ACHN (cell line): ENCODE measurements at regions not wholly inside any gene's neighbourhood (a gene's known extent, or its start where the extent isn't known, plus 50 kb on each side); places are given as distances from the start of the nearest gene placed in this dataset.
"Not testable (repeated sequence)": the region's sequence is repeated elsewhere in the genome, so short reads cannot be mapped to it uniquely, and the experiment has no call there.

Source experiments
- DNase-seq: peaks from one replicate; pipeline ENCODE4 v3.0.0-alpha.2; 2015
- in situ Hi-C: cut with HindIII; loops from 2 replicates; pipeline ENCODE4 v1.10.0; 2017; ENCODE audit warnings: low sequenced_read_pairs, low pct_ligation_motif_present, low pct_unique_long_range_greater_than_20kb

DNA sequence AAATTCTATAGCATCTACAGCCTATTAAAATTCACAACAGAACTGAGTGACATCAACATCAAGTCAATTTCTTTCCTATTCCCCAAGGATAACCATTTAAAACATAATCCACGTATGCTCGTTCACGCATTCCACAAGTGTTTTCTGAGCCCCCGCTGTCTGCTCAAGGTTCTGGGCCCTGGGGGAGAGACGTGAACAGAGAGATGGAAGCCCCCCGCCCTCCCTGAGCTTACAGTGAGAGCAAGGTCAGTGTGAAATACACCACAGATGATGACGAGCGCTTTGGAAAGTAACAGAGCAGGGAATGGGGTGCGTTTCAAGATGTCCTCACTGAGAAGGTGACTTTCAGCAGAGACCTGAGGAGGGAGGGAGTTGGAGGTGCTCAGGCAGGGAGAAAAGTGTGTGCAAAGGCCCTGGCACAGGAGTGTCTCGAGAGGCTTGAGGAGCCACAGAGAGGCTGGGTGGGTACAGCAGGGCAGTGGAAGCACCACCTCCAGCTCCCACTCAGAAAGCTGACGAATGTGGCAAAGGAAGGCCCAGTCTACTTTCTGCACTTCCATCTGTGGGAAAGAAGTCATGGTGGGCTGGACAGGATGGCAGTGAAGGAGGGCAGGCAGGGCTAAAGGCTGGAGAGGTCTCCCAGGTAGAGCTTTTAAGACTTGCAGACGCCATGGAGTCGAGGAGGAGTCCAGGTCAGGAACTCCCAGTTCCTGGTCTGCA lies 88.3 kb downstream of the DLL1 start:
- in situ Hi-C loops = no loop called here
- no peak for DNase-seq

DNA sequence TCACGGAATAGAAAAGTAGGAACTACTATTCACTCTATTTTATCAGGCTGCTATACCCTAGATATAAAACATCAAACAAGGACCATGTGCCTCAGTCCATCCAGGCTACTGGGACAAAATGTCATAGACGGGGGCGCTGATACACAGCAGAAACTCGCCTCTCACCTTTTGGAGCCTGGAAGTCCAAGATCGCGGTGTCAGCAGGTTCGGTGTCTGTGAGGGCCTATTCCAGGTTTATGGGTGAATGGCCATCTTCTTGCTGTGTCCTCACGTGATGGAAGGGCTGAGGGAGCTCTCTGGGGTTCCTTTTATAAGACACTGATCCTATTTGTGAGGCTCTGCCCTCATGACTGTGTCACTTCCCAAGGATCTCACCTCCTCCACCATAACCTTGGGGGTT lies 89.5 kb downstream of the DLL1 start:
- in situ Hi-C loops = no loop called here
- DNase-seq = no peak

DNA sequence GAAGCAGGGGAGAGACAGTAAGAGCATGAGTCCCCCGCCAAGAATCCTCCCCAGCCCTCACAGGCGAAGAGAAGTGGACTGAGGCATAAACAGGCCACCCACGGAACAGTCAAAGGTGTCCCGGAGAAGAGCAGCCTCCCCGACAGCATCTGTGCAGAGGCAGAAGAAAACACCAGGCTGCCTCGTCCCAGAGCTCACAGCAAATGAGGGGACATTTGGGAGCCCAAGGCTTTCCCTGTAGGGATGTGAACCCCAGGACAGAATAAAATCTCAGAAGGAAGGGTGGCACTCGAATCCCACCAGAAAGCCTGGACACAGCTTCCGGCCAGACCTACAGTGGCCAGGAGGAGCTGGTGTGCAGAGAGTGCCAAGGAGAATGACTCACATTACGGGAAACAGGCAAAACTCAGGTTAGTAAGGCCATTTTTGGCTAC lies 90.4 kb downstream of the DLL1 start:
- no peak for DNase-seq
- in situ Hi-C loops = no loop called here

DNA sequence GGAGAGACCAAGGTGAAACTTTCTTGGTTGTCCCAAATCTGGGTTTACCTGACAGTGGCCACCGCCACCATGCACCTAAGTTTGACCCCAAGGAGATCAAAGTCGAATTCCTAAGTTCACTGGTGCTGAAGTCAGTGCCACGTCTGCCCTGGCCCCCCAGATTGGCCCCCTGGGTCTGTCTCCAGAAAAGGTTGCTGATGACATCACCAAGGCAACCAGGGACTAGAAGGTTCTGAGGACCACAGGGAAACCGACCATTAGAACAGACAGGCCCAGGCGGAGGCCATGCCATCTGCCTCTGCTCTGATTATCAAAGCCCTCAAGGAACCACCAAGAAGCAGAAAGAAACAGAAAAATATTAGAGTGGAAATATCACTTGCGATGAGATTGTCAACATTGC lies 91.2 kb downstream of the DLL1 start:
- DNase-seq = no peak
- in situ Hi-C loops = no loop called here

DNA sequence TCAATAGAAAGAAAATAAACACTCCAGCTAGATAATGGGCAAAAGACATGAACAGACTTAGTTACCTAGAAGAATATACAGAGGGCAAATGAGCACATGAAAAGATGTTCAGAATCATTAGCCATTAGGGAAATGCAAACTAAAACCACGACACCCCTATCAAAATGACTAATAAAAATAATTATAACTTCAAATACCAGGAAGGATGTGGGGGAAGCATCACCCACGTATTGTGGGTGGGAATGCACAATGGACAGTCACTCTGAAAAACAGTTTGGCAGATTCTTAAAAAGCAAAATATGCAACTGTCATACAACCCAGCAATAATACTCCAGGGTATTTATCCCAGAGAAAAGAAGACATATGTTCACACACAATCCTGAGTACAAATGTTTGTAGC lies 92.6 kb downstream of the DLL1 start:
- in situ Hi-C loops = no loop called here
- no peak for DNase-seq

DNA sequence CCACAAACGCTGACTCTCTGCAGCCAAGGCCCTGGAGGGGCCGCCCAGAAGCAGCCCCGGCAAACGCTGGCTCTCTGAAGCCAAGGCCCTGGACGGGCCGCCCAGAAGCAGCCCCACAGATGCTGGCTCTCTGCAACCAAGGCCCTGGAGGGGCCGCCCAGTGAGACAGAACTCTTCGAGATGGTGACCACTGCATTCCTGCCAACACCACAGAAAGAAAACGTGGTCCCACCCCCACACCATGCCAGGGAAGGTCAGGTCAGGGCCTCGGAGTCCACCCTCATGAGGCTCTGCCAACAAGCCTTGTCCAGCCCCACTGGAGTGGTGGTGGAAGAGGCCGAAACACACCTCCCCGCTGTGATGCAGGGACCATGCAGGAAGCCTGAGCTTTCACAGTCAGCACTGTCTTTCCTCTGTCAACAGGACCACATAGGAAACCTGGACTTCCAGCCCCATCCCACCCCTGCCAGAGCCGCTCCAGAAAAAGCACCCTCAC lies 97.5 kb downstream of the DLL1 start:
- in situ Hi-C loops = no loop called here

DNA sequence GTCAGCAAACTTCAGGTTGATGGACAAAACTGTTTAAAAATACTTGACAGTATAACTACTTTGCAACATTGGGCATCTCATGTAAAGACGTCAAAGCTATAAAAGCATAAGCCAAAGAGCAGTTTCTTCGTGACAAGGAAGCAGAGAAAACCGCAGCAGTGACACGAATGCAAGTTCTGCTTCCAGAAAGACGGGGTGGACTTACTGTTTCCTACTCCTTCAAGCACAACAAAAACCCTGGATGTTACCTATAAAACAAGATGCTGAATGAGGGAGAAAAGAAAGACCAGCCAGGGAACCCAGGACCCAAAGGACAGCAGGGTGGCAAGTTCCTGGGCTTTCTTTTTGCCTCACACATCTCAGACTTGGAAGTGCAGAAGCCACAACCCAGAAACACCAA lies 98.0 kb downstream of the DLL1 start:
- no peak for DNase-seq
- in situ Hi-C loops = no loop called here

More for the DNA sequence above, 97.5 kb downstream of the DLL1 start:
- no peak for DNase-seq

DNA sequence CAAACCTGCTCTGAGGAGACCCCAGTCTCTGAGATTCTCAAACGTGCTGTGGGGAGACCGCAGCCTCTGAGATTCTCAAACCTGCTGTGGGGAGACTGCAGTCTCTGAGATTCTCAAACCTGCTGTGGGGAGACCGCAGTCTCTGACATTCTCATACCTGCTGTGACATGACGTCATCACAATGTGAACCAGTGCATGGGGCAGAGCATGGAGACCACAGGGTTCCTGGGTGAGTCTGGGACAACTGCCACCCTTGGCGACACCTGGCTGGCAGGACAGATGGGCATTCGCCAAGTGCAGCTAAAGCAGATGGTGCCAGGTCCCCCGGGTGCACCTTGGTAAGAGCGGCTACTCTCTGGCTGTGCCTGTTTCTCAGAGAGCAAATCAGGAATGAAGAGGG lies 98.8 kb downstream of the DLL1 start:
- DNase-seq, in situ Hi-C loops: not testable (repeated sequence)

DNA sequence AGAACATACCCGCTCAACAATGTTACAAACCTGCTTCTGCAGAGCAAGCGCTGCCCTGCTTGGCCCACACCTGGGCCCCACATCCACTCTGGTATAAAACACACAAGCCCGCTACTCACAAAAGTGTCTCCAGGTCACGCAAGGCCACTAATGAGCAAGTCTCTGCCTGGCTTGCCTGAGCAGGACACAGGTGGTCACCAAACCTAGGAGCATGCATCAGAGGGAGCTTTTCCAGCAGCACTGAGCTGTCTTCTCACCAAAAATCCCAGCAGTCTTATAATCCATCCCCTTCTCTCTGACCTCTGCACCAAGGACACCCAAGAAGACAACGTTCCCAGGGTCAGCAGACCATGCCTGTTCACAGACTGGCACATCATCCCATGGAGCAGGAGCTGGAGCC lies 100.8 kb downstream of the DLL1 start:
- in situ Hi-C loops = no loop called here
- DNase-seq = no peak

DNA sequence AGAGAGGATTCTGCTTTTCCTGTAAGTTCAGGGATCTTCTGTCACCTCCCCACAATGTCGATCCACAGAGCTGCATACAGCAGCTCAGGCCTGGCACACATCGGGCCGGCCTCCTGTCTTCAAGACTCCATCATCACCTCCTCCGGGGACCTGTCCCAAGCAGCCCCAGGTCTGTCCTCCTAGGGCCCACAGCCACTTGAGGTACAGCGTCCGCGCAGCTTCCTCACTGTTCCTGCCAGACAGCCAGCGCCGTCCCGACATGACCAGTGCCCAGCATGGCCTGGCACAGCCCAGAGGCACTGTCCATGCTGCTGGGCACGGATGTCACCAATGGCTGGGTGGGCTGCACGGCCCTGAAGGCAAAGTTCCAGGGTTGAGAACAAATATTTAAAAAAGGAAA lies 101.6 kb downstream of the DLL1 start:
- in situ Hi-C loops = no loop called here
- DNase-seq = no peak

DNA sequence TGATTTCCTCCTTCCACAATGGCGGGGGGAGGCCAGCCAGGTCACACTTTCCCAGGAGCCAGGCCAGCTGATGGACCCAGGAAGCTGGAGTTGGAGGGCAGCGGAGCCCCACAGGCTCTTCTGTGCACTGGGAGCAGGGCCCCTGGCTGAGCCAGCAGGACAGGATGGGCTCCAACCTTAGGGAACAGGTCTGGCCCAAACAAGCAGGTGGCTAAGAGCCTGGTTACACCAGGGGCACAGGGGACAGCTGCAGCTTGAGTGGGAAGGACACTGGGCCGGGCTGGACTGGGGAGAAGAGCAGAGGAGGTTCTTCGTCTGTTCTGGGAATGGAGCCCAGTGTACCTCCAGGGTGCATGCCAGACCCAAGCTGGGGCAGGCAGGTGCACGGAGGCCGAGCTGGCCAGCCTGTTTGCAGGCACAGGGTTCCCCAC lies 102.3 kb downstream of the DLL1 start:
- in situ Hi-C loops = no loop called here
- no peak for DNase-seq

DNA sequence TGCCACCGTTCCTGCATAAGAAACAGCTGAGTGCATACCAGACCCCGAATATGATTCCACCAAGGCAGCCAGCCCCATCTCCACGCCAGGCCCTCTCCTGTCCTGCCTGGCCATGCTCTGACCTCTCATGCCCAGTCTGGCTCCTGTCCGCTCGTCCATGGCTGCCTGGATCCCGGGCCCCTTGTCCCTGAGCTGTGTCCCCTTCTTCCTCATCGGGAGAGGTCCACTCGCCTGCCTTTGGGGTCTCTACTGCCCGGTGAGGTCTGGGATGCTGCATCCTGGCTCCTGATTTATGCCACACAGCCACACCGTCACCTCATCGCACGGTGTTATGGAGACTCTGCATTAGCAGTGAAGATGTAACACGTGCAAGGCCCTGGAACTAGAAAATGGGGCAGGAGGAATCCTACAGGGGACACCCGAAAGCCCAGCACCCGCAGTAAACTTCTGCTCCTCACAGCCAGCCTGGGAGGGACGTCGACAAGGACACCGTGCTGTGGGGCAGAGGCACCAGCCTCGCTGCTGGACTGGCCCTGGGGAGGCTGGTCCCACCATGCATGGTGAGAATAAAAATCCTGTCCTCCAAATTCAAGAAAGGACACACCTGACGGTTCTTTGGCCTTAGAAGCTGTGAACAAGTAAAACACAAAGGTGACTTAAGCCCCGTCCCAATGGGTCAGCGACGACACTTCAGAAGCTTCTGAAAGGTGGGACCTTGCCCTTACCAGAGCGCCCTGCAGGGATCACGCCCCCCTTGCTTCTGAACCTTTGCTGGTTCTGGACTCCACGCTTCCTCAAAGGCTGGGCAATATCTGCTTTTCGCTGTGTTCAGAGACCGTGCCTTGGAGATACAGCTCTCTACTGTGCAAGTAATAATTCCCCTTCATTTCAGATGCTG lies 103.0 kb downstream of the DLL1 start:
- in situ Hi-C loops = no loop called here
- no peak for DNase-seq

DNA sequence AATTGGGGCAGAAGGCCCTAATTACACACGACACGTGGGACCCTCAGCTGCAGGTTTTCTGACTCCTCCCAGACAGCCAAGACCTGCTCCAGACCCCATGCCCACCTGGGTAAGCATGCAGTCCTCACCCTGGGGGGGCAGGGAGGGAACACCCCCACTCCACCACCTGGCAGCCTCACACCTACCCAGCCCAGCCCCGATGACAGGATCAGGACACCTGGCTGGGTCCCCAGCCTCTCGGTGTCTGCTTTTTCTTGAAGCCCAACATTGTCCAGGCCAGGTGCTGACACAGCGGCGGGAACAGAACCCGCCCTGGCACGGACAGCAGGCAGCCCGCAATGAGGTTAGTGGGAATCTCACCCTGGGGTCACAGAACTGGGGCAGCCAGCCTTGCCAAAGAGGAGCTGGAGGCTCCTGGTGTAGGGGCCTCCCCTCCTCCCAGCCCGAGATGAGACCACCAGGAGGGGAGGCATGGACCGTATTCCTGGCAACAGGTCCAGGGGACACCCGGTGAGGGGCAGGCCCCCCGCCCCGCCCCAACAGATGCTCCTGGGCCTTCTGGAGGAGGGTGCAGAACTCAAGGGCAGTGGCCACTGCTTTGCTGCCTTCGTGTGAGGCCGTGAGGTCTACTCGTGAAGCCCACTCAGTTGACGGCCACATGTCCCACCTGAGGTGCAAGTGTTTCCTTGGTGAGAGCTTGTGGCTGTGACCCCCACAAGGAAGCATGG lies 103.8 kb downstream of the DLL1 start:
- DNase-seq = no peak
- in situ Hi-C loops = no loop called here

DNA sequence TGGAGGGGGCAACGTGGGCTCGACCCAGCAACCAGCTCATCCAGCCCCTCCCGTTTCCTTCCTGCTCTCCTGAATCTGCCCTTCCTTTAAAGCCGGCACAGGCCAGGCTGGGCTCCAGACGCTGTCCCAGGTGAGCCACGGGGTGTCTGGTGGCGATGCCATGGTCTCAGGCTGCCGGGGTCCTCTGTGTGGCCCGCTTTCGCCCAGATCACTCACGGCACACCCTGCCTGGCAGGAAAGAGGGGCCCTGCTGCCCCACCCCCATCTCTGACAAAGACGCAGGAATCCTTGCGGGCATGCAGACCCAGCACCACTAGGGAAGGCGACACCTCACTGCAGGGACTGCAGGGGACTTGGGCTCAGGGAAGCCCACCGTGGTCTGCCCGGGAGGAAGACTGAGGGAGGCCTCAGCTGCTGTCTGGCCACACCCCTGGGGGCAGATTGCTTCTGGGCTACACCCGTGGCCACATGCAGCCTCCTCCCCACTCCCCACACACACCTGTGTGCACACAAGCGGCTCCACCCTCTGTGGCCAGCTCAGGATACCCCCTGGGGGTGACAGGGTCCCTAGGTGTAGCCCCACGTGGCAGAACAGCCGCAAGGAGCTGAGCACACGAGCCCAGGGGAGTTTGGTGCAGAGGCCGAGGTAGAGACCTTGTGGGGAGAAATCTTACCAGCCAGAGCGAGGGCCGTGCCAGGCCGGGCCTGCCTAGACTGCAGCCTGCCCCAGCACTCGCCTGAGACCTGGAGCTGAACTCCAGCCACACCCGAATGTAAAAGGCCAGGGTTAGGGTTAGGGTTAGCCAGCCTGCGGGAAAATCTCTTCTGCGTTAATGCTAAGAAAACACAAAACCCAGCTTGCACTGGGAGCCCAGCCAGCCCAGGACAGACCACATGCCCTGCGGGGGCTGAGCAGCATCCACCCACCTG lies 104.6 kb downstream of the DLL1 start:
- in situ Hi-C loops = no loop called here
- DNase-seq = no peak

DNA sequence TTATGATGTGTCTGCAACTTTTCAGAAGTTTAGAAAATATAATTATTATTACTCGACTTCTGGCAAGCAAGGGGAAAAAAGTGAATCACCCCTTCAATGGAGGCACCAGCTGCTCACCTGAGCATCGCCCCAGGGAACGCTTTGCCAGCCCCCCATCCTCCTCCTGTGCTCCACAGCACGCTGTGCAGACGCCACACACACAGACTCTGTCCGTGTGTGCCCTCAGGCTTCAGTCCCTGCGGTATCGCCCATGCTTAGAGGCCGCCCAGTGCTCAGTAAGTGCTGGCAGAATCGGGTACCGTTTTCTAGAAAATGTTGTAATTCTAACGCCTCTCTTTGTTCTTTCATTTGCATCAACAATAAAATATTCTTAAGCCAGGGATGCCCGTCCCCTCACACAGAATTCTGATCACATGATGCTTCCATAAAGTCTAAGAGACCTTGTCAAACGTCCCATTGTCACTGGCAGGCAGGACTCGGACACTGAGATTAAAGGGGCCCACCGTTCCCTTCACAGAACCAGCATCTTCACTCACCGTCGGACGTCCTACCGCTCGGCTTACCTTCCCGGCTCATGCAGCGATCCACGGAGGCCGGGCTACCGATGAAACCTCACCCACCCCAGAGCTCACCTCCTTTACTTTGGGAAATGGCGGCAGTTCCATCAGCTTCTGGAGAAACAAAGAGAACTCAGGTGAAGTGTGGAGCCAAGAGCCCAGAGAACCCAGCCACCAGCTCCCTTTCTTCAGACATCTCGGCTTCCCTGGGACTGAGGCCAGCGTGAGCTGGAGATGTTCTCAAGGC lies 105.5 kb downstream of the DLL1 start:
- in situ Hi-C loops = no loop called here
- no peak for DNase-seq

DNA sequence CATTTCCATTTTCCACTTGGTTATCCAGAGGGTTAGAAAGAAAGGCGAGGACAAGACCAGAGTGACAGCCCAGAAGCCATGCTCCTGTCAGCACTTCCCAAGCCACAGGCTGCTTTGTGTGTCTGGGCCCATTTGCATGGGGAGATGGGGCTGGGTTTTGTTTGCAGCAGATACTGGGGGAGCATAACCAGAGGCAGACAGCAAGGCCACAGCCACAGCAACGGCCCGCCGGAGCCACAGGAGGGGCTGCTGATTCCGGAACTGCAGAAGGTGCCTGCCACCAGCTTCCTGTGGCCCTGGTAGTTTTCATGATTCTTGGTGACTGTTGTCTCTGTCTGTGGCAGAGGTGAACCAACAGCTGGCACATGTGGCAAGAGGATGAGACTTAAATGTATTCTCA lies 106.6 kb downstream of the DLL1 start:
- DNase-seq = no peak
- in situ Hi-C loops = no loop called here

DNA sequence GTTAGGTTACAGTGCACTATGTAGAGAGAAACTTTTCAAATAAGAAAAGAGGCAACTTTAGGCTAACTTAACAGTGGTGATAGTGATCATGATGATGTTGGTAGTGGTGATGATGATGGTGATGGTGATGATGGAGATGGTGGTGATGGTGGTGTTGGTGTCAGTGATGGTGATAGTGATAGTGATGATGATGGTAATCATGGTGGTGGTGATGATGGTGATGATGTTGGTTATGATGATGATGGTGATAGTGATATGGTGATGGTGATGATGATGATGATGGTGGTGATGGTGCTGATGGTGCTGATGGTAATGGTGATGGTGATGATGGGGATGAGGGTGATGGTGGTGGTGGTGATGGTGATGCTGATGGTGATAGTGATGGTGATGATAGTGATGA lies 107.4 kb downstream of the DLL1 start:
- in situ Hi-C loops = no loop called here
- no peak for DNase-seq

DNA sequence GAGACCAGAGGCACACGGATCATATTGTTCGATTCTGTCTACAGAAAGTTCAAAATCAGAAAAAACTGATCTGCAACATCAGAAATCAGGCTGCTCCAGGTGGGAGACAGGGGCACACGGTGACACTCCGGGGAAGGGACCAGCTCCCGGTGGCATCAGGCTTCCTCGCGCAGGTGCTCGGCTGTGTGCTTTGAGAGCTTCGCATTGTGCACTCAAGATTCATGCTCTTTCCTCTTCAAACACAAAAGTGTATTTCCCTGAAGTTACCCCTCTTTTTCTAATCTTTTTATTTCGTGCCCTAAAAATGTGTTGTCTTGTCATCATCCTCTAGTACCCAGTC lies 108.1 kb downstream of the DLL1 start:
- in situ Hi-C loops = no loop called here
- no peak for DNase-seq
